GM19240 (cell line): ENCODE measurements at regions not wholly inside any gene's neighbourhood (a gene's known extent, or its start where the extent isn't known, plus 50 kb on each side); places are given as distances from the start of the nearest gene placed in this dataset.

Experiments
- DNase-seq: peaks from one replicate; pipeline ENCODE4 v3.0.0; 2011; ENCODE audit warnings: low spot score; ENCODE audit not compliant: insufficient read length

DNA sequence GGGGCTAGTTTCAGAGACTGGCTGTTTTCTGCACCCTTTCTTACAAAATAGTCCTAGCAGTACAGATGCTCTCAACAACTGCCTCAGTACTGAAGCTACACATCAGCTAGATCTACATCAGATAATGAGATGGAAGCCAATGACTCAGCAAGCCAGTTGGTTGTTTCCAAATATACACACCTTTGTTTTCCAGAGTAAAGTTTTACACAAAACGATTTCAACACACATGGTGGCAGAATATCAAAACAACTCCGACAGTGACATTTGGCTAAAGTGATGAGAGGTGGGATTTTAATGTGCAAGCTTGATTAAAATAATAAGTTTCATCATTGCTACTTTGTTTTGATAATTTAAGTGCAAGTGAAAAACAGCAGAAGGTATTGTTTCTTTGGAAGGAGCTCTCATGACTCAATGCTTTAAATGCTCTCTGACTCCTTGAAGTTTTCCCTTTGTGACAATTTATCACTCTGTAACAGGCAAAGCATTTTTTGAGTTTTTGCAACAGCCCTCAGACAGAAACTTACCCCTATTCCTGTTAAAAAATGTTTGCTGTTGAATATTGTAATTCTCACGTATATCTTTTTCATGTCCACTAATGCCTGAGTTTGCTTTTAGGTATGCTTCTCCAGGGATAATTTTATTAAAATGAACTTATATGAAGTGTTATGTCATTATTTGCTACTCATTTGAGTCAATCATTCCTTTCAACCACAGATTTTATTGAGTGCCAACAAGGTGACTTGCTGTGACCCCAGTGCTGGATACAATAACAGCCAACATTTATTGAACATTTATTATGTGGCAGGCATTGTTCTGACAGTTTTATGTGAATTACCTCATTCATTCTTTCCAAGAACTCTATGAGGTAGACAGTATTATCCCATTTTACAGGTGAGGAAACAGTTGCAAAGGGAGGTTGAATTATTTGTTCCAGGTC is 882.0 kb downstream of the TFAP2A start:
- no peak for DNase-seq

DNA sequence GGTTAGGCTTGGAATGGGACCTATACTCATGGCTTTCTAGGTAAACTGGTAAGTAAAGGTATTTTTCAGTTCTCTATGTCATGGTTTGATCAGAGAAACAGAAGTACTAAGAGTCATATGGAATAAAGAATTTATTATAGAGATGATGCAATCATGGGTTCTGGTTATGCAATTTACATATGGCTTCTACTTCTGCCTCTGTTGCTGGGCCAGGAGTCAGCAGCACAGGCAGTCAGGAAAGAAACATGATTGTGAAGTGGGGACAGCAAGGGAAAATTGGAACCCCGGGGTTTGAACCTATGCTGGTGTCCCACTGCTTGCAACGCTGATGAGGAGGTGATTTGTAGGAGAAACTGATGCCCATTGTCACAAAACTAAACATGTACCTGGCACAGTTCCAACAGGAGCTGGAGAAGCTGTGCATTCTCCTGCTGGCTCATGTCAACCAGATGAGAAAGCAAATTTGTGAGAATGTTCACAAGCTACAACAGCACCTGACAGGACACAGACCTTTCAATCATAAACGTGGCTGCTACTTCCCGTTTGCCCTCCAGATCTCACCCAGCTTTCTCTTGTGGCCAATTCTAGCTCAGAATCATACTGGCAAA is 887.1 kb downstream of the TFAP2A start:
- DNase-seq = no peak

DNA sequence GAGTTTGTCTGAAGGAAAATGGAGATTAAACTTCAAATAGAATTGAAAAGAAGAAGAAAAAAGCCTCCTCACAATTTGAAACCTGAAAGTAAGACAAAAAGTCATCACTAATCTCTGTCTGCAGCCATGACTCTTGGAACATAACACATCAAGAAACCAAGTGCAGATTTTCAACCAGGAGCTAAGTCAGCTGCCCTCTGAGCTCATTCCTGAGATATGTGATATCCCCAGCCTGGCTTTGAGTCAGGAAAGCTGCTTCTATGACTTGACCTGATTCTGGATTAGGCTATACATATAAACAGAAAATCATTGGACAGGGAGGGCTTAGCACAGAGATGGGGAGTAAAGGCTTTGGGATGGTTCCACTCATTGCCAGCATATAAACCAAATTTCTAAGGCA is 891.4 kb downstream of the TFAP2A start:
- no peak for DNase-seq

DNA sequence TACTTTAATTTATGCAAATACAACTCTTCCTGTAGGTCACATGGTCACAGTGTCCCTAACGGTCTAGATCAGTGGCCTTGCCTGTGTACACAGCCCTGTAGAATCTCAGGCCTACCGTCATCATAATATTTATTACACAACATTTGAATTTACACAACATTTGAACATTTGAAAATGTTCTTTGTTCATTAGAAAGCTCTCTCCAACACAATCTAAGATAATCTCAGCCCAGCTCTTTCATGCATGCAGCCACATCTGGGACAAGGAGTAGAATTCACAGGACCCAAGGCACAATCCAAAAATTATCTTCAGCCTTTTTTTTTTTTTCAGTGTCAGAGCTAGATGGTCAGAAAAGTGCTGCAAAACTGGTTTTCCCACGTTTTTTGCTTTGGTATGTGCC is 892.8 kb downstream of the TFAP2A start:
- DNase-seq = no peak

DNA sequence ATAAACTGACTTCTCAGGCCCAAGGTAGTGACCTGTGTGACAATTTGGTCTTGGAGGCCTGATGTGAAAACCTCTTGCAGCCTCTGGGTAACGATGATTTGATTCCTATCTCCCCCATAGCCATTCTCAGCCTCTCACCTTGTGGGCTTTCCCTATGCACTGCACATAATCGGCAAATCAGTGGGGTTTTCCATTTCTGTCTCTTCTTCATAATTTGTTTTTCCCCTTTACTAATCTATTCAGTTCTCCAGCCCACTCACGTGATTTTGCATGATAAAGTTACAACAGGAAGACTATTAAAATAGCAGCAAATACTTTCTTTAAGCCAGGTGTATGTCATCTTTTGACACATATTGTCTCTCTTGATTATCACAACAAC is 893.7 kb downstream of the TFAP2A start:
- DNase-seq = no peak

DNA sequence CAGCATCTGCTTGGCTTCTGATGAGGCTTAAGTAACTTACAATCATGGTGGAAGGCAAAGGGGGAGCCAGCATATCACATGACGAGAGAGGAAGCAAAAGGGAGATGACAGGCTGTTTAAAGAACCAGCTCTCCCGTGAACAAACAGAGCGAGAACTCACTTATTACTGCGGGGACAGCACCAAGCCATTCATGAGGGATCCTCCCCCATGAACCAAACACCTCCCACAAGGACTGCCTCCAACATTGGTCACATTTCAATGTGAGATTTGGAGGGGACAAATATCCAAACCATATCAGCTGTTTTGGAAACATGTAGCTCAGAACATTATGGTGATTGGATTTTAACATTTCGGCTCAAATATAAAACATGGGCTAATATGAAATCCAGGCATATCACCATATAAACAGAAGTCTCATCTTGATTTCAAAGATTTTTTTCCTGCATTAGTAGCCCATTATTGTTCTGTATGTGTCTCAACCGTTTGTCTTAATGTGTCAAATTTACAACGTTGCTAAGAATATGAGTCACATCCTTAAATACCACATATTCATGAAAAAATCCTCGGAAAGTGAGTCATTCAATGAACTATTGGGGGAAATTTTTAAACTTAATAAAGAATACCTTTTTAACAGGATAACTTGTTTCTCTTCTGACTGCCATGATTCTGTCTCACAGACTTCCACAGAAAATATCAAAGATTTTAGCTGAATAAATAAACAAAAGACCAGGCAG is 894.3 kb downstream of the TFAP2A start:
- DNase-seq = no peak

DNA sequence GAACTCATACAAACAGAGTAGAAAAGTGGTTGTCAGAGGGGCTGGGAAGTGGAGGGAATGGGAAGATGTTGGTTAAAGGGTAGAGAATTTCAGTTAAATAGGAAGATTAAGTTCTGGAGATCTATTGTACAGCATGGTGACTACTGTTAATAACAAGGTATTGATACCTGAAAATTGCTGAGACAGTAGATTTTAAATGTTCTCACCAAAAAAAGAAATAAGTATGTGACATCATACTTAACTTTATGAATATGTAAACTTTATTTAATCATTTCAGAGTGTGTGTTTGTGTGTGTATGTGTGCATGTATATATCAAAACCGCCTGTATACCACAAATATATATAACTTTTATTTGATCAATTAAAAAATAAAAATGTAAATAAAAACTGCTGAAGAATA is 896.4 kb downstream of the TFAP2A start:
- DNase-seq = no peak

DNA sequence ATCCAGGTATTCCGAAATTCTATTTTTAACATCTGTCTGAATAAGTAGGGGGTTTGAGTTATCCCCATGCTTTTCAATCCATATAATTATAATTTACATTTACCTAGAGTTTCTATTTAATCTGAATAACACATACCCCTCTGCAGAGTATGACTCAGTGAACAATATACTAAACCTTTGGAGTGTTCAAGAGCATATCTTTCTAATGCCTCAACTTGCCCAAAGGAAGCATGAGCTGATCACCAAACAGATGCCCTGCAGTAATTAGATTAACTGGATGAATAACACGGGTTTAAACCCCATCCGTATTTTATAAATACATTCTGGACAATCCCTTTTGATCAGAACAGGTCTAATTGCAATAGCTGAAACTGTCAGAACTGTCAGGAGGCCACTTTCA is 897.1 kb downstream of the TFAP2A start:
- DNase-seq = no peak

DNA sequence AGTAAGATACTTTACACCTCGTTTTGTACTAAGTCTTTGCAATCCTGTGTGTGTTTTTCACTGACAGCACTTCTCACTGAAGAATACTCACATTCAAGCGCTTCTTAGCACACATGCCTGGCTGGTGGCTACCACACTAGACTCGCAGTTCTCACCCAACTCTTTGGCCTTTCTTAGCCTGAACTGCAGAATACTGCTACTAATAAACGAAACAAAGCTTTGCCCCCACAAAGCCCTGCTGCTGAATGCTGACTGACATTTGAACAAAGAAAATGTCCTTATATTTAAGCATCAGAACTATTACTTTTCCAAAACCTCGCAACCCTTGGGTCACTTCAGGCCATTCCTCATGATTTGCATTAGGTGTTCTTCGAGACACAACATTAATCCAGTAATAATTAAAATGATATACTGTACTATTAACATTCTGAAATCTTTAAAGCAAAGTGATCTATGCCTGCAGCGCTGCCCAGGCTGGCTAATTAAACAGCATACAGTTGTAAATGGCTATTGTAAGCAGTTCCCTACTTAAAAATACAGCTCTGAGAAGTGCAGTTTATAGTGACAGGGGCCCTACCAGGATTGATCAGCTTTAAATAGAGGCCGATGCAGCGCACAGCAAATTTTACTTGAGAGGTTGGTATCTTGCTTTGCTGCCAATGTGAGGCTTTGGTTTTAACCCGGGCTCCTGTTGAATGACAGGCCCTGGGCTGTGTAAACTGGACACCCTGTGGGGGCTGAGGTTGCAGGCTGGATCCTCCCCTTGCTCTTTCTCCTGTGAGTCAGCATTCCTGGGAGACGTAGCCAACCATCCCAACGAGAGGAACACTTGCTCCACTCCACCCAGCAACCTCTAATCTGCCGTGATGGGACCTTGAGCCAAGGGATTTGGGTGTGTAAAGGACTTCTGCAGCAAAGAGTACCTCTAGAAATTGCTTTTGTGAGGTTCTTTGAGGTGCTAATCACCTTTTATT is 899.0 kb downstream of the TFAP2A start:
- DNase-seq = no peak

DNA sequence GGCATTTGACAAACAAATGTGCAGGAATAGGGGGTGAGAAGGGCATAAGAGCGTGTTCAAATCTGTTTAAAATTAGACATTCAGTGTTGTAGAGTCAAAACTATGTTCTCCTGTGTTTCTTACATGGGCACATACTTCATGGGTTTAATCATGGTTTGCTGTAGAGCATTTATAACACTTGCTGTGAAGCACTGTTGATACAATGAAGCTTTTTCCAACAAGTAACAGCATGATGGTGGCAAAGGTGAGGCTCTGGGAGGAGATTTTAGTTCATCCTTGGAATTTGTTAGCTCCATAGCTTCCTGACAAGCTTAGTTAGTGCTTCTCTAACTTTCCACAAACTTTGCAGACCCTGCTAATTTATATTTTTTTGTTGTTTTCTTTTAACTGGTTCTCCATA is 900.7 kb downstream of the TFAP2A start:
- DNase-seq = no peak

DNA sequence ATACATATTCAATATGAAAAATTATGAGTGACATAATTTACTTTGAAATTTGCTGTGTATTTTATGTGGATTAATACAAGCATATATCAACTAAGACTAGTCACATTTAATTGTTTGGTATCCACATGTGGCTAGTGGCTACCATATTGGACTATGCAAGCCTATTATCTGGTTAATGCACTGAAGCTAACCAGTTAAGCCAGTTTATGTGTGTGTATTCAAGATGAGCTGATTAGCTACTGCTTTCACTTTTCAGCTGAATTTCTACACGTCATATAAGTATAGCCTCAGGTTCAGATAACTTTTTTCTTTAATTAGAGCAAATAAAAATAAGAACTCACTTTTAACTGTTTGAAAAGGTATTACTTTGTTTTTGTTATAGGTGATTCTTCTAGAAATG is 903.7 kb downstream of the TFAP2A start:
- no peak for DNase-seq

DNA sequence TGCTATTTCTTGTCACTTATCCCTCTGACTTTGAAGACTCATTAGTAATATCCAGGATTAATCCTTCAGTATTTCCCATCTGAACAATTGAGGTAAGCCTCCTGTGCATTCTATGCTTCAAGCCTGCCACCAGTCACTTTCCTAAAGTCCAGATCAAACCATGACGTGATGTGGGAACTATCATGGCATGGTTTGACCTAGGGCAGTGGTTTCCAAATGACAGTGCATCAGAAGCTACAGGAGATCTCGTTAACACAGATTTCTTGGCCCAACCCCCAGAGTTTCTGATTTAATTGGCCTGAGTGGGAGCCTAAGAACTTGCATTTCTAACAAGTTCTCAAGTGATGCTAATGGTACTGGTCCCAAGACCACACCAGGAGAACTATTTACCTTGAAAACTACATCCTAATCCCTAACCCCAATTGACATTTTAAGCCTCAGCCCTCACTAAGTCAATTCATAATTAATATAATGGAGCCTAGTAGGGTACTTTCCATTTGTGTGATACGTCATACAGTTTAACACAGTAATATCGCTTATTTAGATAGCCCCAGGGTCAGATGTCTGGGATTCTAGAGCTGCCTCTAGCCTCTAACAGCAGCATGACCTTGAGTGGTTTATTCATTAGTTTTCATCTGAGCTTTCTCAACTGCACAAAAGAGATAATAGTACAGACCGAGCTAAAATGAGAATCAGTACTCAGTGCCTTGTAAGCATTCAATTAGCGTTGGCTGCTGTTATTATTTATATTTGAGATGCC is 907.6 kb downstream of the TFAP2A start:
- DNase-seq = no peak

DNA sequence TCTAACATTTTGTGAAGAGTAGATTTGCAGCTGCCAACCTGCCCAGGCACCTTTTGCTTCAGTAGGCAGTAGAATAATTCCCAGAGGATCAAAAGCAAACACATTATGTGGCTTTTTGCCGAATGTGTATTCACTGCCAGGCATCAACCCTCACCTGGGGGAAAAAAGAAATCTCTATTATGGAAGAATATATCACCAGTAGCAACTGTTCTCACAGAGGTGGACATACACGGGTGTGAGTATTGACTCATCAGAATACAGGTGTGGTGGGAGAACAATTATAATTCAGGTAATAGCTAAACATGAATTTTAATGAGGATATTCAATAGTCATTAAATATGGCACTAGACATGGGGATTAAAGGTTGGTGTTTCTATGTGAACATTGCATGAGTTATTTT is 910.7 kb downstream of the TFAP2A start:
- no peak for DNase-seq

DNA sequence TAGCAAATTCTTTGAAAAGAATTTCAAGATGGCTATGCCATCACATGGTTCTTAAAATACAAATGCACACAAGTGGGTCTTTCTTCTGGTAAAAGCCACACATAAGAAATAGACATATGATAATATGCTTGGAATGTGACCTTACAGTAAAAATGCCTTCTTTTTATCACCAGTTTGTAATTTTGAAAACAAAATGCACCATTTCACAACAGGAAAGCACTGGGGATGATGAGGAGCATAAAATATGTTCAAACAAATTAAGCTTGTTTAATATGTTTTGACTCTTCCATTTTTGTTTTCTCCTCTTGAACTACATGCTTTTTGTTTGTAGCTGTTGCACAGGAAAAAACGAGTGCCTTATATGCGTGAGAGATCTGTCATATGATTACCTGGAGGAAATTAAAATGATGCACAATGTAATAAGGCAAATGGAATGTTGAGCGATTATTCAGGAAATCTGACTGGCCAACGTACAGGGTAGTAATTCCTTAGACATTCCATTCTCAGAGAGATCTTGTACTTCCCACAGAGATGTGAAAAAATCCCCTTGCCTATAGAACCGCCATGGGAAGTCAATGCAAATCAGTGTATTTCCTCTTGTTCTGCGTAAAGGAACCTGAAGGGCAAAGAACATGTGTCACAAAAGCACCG is 911.6 kb downstream of the TFAP2A start:
- DNase-seq = no peak

DNA sequence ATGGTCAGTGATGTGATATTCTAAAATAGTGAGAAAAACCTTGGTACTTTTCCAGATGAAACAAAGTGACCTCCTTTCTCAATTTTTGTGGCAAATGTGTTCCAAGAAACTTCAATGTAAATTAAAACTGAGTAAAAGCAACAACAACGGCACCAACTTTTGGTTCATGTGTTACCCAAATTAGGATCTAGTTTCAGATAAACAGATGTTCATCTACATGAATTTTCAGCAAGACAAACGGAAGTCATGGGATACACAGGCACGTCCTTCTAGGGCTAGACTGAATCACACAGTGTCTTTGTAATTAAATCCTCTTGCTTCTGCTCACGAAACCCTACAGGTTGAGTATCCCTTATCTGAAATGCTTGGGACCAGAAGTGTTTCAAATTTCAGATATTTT is 915.2 kb downstream of the TFAP2A start:
- DNase-seq = no peak

DNA sequence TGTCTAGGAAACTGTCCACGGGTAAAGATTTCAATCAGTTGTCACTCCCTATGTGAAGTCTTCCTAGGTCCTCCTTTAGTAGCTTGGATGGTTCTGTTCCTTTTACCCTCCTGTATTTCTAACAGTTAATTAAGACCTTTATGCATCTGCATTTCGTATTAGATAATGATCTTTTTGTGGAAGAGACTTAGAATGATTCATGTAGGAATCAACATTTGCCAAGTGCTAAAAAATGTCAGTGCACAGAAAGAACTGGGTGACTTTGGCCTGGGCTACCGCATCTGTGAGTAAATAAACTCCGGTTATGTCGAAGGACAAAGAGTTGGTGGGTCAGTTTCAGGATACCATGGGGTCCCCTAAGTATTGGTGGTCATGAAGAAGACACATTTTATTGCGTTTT is 918.0 kb downstream of the TFAP2A start:
- no peak for DNase-seq

DNA sequence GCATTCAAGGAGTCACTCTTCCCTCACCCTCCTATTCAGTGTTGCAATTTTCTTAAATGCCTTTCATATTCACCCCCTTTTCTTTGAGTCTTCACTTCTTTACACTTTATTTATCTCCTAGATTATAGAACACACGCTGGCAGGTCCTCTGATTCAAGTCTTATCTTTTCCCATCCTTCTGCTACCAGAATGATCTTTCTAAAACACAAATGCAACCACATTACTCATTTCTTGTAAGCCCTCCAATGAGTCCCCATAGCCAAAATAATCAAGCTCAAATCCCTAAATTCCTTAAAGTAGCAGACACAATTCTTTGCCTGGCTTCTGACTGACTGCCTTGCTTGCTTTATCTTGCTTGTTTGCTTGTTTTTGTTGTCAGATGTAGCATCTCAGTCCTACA is 920.0 kb downstream of the TFAP2A start:
- DNase-seq = no peak

DNA sequence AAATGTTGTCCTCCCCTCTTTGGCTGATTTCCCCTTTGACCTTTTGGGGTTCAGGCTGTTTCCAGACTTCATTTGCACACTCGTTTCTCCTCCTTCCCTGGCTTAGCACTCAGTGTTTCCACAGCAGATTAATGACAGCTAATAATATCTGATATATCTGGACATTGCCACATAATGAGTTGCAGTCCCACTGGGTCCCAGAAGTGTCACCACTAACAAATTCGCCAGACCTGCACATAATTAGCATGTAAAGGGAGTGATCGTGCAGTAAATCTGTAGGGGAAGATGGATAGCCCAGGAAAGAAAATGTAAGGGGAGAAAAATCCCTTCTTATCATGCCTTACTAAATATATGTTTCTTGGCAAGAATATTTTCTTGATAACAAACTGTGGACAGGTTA is 922.1 kb downstream of the TFAP2A start:
- DNase-seq = no peak

DNA sequence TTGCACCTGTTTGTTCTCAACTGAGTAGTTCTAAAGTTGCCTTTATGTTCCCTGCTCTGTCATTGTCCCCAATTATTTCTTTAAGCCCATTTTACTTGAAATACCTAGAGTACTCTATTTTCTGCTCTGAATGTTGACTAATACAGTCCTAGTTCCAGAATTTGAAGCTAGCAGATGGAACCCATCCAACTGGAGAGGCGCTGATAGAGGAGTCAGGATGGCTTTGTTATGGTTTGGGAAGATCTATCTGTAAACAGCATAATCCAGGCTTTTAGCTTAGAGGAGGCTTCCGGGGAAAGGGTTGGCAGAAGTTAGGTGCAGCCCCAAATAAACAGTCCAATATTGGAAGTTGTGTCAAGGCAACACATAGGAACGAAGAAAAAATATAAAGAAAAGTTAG is 927.7 kb downstream of the TFAP2A start:
- no peak for DNase-seq

DNA sequence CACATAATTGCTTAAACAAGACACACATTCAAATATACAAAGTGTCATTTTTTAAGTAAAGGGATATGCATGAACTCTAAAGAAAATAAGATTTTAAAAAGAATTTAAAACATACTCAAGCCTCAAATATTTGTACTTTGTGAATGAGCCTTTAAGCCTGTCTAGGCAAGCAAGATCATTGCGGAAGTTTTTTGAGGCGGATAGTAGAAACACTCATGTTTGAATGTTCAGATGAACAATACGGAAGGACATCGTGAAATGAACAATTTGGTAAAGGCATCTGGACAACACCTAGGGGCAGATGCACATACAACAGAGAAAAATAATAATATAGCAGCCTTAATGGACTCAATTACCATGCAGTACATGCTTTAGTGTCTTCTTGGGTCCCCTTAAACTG is 928.9 kb downstream of the TFAP2A start:
- no peak for DNase-seq
